NCI-H82 (cell line): ENCODE measurements at regions not wholly inside any gene's neighbourhood (a gene's known extent, or its start where the extent isn't known, plus 50 kb on each side); places are given as distances from the start of the nearest gene placed in this dataset.

Source experiments
- DNase-seq: peaks from one replicate; lab custom pipeline; 2025; lab: John Stamatoyannopoulos, UW

DNA sequence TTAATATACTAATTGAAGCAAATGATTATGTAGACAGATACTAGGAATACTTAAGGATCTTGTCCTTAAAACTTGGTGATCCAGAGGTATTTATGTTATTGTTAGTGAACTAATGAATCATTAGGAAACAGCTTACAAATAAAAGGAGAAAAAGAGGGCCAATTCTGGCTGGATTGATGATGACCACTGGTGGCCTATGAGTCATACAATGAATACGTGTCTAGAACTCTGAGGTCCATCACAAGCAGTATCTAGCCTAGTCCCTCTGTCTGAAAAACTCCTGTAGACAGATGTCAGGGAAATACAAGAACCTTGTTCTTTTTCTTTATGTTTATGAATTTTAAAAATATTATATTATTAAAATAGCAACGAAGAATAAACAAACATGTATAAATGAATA lies 51.7 kb upstream of the RTL1 start:
- DNase-seq: no peak

DNA sequence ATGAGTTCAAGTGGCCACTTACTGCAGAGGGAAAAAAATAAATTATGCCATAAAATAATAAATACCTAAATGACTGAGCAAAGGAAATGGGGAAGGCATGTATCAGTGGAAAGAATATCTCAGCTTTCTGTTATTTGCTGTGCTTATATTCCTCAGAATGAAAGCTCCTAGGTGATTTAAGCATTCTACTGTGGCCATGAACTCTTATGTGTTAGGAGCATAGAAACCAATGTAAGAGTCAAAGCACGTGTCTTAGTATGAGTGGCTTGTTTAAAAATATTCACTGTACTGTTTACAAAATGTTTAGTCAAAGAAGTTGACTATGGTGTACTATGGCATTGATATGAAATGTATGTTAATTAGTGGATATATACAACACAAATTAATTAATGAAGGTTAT lies 59.0 kb upstream of the RTL1 start:
- no peak for DNase-seq

DNA sequence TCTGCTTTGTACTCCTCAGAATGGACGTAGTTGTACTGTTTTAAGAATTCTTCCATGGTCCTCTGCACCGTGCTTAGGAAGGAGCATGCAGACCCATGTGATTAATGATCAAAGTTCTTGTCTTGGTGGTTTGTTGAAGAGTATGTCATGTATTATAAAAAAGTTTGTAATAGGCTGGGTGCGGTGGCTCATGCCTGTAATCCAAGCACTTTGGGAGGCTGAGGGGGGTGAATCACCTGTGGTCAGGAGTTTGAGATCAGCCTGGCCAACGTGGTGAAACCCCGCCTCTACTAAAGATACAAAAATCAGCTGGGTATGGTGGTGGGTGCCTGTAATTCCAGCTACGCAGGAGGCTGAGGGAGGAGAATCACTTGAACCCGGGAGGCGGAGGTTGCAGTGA lies 61.8 kb upstream of the RTL1 start:
- no peak for DNase-seq

DNA sequence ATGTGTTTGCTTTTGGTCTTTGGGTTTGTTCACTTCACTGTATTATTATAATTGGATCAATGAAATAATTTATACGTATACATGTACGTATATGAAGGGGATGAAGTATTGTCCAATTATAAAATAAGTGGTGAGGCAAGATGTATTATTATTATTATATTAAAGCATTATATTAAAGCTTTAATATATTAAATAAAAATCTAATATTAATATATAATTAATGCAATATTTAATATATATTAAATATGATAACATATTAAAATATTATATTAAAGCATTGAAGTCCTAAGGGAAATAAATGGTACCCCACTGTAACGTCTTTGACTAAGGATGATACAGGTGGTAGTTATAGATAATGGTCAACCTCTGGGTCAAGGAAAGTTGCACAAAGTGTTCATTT lies 63.7 kb upstream of the RTL1 start:
- DNase-seq: no peak

DNA sequence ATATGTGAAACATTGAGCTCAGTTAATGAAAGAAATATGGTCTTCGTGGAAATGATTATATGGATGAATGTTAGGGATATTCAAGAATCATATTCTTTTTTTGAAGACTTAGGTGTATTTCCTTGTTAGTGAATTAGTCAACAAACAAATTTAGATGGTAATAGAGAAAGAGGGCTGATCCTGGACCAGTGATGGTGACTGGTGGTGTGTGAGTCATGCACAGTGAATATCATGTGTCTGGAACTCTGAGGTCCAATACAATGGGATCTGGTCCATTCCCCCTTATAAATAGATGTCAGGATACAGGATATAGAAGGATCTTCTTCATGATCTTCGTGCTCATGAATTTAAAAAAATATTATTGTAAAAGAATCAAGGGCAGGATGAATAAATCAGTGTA lies 64.4 kb upstream of the RTL1 start:
- no peak for DNase-seq

GRCh38 chr14:100972118-100972897 lies 68.8 kb upstream of the RTL1 start:
- no peak for DNase-seq

DNA sequence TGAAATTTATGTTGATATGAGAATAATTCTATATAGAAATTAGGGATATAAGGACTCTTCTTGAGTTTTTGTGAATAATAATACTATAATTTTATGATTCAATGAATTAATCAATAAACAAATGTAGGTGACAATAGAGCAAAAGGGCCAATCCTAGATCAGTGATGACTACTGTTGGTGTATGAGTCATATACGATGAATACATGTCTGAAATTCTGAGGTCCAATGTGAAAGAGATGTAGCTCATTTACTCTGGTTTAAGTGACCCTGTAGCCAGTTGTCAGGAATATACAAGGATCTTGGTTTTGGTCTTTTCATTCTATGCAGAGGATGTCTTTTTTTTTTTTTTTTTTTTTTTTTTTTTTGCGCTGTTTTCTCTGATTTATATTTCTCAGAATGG lies 72.1 kb upstream of the RTL1 start:
- no peak for DNase-seq

DNA sequence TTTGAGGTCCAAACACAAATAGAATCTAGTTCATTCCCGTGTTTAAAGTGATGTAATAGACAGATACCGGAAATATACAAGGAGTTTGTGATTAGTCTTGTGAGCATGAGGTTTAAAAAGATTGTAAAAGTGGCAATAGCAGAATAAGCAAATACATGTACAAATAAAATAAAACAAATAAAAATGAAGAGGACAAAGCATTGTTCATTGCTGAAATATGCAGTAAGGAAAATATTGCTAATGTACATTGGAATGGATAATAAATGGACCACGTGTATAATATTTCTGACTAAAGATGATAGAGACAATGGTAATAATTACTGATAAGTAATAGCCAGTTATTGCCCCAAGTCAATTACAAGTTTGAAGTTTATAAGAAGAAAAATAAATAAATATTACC lies 75.6 kb upstream of the RTL1 start:
- DNase-seq: no peak

DNA sequence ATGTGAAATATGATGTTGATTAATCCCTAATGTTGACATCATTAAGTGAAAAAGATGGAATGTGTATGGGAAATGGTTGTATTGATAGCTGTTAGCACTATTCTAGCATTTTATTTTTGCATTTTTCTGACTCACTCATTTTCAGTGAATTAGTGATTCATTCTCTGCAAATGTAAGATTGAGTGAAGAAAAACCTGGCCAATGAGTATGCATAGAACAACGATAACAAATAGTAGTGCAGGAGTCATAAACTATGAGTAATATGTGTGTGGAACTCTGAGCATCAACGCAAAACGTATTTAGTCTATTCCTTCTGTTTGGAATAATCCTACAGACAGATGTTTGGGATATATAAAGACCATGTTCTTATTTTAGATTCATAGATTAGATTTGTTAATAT lies 76.3 kb upstream of the RTL1 start:
- DNase-seq: no peak

- DNase-seq: no peak
These were observed 77.3 kb upstream of the RTL1 start for GRCh38 chr14:100980823-100981222.

DNA sequence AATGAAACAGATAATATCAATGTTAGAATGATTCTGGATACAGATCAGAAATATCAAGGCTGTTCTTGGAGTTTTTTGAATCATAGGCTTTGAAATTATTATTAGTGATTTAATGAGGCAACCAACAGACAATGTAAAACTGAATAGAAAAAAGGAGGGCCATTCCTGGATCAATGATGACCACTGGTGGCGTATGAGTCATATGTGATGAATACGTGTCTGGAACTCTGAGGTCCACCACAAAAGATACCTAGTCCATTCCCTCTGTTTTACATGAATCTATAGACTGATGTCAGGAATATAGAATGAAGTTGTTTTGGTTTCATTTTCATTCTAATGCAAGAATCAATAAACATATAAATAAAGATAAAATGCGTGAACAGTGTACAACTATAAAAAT lies 78.3 kb upstream of the RTL1 start:
- no peak for DNase-seq

DNA sequence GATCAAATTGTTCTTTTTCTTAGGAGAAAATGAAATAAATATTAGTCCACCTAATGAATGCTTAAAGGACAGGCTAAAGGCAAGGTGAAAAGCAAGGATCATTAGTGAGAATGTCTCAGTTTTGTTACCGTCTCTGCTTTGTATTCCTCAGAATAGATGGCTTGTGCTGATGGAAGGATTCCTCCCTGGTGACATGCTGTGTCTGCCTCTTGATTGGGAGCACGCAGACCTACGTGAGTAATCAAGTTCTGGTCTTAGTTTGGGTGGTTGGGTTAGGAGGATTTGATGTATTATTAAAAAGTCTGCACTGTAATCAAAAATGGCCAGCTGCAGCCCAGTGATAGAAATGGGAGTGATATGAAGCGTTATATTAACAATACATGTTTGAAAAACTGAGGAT lies 78.8 kb upstream of the RTL1 start:
- no peak for DNase-seq

- DNase-seq: no peak
These were observed 79.2 kb upstream of the RTL1 start for GRCh38 chr14:100982762-100983161.

- no peak for DNase-seq
These were observed 80.2 kb upstream of the RTL1 start for GRCh38 chr14:100983710-100984109.

DNA sequence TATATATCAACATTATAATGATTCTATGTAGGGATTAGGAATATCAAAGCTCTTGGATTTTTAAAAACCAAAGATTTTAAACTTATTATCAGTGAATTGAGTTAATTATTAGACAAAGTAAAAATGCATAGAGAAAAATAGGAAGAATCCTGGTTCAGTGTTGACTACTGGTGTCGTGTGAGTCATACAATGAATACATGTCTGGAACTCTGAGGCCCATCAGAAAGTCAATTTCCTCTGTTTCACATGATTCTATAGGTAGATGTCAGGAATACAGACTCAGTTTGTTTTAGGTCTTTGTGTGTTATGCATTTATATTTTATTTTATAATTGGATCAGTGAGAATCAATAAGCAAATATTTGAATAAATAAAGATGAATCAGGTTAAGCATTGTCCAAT lies 84.5 kb upstream of the RTL1 start:
- no peak for DNase-seq

DNA sequence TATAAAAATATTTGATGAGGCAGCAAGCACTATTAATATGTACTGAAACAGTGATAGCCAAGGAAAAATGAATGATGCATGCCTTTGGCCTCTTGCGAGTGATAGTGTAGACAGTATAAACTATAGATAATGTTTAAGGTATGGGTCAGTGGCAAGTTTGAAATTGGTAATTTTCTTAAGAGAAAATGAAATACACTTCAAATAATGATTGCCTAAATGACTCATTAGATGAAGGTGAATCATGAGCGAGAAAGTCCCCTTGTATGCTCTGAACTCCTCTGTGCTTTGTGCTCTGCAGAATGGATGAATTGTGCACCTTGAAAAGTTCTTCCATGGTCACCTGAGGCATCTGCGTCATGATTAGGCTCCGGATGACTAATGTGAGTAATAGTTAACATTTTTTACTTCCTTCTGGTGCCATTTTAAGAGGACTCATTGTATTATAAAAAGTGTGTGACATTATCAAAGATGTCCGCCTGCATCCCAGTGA lies 84.9 kb upstream of the RTL1 start:
- no peak for DNase-seq

DNA sequence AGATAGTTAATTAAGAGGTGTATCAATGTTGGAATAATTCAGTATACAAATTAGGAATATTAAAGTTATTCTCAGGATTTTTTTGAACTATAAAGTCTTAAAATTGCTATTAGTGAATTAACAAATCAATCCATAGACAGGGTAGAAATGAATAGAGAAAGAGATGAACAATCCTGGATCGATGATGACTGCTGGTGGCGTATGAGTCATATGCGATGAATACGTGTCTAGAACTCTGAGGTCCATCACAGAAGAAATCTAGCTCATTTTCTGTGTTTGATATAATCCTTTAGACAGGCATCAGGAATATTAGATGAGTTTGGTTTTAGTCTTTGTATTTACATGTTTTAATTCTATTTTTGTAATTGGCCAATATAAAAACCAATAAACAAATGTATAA lies 85.4 kb upstream of the RTL1 start:
- no peak for DNase-seq

DNA sequence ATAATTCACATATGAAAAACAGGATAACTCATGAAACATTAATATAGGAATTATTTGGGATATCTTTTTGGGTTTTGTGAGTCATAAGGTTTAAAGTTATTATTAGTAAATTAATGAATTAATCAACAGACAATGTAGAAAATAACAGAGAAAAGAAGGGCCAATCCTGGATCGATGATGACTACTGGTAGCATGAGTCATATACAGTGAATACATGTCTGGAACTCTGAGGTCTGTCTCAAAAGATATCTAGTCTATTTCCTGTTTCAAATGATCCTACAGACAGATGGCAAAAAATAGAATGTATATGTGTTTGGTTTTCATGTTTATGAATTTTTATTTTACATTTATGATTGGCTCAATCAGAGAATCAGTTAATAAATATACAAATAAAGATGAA lies 86.4 kb upstream of the RTL1 start:
- DNase-seq: no peak

- DNase-seq: no peak
These were observed 90.6 kb upstream of the RTL1 start for GRCh38 chr14:100994082-100994481.

DNA sequence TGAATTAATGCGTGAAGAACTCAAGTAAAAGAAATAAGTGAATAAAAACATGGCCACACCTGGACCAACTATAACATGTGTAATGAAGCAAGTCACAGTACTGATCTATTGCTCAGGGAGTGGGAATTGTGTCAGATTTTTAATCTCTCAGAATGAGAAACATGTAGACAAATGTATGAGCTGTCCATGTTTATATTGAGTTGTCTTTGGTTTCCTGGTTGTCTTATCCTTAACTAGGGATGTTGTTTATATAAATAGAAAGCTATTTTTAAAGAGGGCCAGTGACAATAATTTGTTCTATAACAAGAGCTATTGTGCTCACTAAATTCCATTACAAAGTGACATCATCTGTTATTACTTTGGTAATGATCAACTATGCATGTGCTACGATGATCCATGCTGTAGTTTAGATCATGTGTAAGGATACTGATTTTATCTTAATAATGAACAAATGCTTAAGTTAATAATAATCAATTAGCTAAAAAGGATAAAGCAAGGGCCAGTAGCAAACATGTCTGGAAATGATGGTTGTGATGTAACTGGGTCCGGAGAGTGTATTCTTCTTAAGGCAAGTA lies 91.3 kb upstream of the RTL1 start:
- no peak for DNase-seq

- DNase-seq: no peak
These were observed 97.3 kb upstream of the RTL1 start for GRCh38 chr14:101000711-101001250.

- DNase-seq: no peak
These were observed 98.0 kb upstream of the RTL1 start for GRCh38 chr14:101001311-101002069.

GRCh38 chr14:101002738-101003137 lies 99.2 kb upstream of the RTL1 start:
- DNase-seq: no peak
